ENCODE measurements at regions not wholly inside any gene's neighbourhood (a gene's known extent, or its start where the extent isn't known, plus 50 kb on each side); places are given as distances from the start of the nearest gene placed in this dataset.

DNA sequence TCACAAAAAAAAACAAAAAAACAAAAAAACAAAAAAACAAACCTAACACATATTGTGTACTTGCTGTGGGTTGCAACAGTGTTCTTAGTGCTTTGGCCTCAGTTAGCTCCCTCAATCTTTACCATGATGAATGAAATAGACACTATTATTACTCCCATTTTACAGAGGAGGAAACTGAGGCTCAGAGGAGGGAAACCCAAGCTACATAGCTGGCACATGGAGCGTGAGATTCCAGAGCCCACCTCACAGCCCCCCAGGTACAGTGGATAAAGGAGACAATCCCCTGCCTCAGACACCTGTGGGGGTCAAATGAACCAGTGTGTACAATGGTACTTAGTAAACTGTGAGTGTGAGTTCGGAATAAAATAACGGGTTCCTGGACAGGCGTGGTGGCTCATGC, 104.9 kb upstream of the SMAD3 start:
- TF ChIP-seq, protein P1, sequence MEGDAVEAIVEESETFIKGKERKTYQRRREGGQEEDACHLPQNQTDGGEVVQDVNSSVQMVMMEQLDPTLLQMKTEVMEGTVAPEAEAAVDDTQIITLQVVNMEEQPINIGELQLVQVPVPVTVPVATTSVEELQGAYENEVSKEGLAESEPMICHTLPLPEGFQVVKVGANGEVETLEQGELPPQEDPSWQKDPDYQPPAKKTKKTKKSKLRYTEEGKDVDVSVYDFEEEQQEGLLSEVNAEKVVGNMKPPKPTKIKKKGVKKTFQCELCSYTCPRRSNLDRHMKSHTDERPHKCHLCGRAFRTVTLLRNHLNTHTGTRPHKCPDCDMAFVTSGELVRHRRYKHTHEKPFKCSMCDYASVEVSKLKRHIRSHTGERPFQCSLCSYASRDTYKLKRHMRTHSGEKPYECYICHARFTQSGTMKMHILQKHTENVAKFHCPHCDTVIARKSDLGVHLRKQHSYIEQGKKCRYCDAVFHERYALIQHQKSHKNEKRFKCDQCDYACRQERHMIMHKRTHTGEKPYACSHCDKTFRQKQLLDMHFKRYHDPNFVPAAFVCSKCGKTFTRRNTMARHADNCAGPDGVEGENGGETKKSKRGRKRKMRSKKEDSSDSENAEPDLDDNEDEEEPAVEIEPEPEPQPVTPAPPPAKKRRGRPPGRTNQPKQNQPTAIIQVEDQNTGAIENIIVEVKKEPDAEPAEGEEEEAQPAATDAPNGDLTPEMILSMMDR (conservative IDR thresholded peaks at IDR 0.05 in 1 of 2, IDR thresholded peaks at IDR 0.05 in 1 of 2; ENCODE audit: extremely low read depth in 1 of 2, insufficient read depth in 1 of 2, low read depth in 1 of 2, low read length in 2 of 2) = no peak
- no peak for TF ChIP-seq EZH2 (IDR thresholded peaks at IDR 0.05; ENCODE audit: borderline replicate concordance, low read length)

Data from mammary epithelial cell (primary cell).